GM23338 (cell line): ENCODE measurements at regions not wholly inside any gene's neighbourhood (a gene's known extent, or its start where the extent isn't known, plus 50 kb on each side); places are given as distances from the start of the nearest gene placed in this dataset.

Experiments
- ATAC-seq: fragments of 200-7000 bp; cut with Tn5 transposase; 3 replicates; pipeline ENCODE4 v1.9.1; 2020
- DNase-seq: peaks from one replicate; pipeline ENCODE4 v3.0.0-alpha.2; 2015; ENCODE audit warnings: low spot score
- H2AFZ ChIP-seq: fragments of 200-600 bp; sonication (generic); 2 replicates; pipeline ENCODE4 v1.8.0; 2016; ENCODE audit warnings: antibody characterized with exemption, mild to moderate bottlenecking, moderate library complexity
- H3F3A ChIP-seq: fragments of 200-600 bp; sonication (generic); replicated peaks from 2 replicates; pipeline ENCODE4 v1.8.0; 2017; ENCODE audit warnings: antibody characterized with exemption, mixed run types, low read depth
- H3K27ac ChIP-seq: fragments of 200-600 bp; sonication (generic); 2 replicates; pipeline ENCODE4 v1.6.1; 2016; ENCODE audit warnings: low read depth
- H3K27me3 ChIP-seq: fragments of 200-600 bp; sonication (generic); 2 replicates; pipeline ENCODE4 v1.8.0; 2016; ENCODE audit warnings: mild to moderate bottlenecking, mixed run types, moderate library complexity; ENCODE audit not compliant: insufficient read depth
- H3K36me3 ChIP-seq: fragments of 200-600 bp; sonication (generic); 2 replicates; pipeline ENCODE4 v1.8.0; 2016; ENCODE audit warnings: mild to moderate bottlenecking; ENCODE audit not compliant: insufficient read depth
- H3K4me1 ChIP-seq: fragments of 200-600 bp; sonication (generic); 2 replicates; pipeline ENCODE4 v1.8.0; 2016; ENCODE audit warnings: mild to moderate bottlenecking, moderate library complexity; ENCODE audit not compliant: insufficient read depth
- H3K4me2 ChIP-seq: fragments of 200-600 bp; sonication (generic); 2 replicates; pipeline ENCODE4 v1.7.1; 2017; ENCODE audit warnings: mixed run types
- H3K4me3 ChIP-seq: fragments of 200-600 bp; sonication (generic); 2 replicates; pipeline ENCODE4 v1.6.1; 2016; ENCODE audit warnings: mixed run types
- H3K79me2 ChIP-seq: fragments of 200-600 bp; sonication (generic); replicated peaks from 2 replicates; pipeline ENCODE4 v1.8.0; 2017; ENCODE audit warnings: mild to moderate bottlenecking; ENCODE audit not compliant: insufficient read depth
- H3K9me2 ChIP-seq: fragments of 200-600 bp; sonication (generic); 2 replicates; pipeline ENCODE4 v1.8.0; 2017; ENCODE audit not compliant: insufficient read depth
- H4K20me1 ChIP-seq: fragments of 200-600 bp; sonication (generic); replicated peaks from 2 replicates; pipeline ENCODE4 v1.8.0; 2017; ENCODE audit warnings: mild to moderate bottlenecking; ENCODE audit not compliant: insufficient read depth
- H3K27ac Mint-ChIP-seq: 2 replicates; pipeline ENCODE4 v1.8.0; 2020; ENCODE audit warnings: inconsistent platforms, mild to moderate bottlenecking, moderate library complexity, mixed read lengths
- H3K27me3 Mint-ChIP-seq: 3 replicates; pipeline ENCODE4 v1.8.0; 2022; ENCODE audit warnings: low read depth, mild to moderate bottlenecking, moderate library complexity, mixed read lengths, inconsistent platforms; ENCODE audit not compliant: insufficient read depth, poor library complexity
- H3K36me3 Mint-ChIP-seq: 3 replicates; pipeline ENCODE4 v1.8.0; 2021; ENCODE audit warnings: low read depth, mild to moderate bottlenecking, inconsistent platforms, moderate library complexity, mixed read lengths
- H3K4me1 Mint-ChIP-seq: 3 replicates; pipeline ENCODE4 v1.8.0; 2020; ENCODE audit warnings: mild to moderate bottlenecking, inconsistent platforms, mixed read lengths
- H3K4me3 Mint-ChIP-seq: 3 replicates; pipeline ENCODE4 v1.8.0; 2021; ENCODE audit warnings: moderate library complexity, mild to moderate bottlenecking, inconsistent platforms, mixed read lengths
- H3K9me3 Mint-ChIP-seq: 3 replicates; pipeline ENCODE4 v1.8.0; 2020; ENCODE audit warnings: moderate library complexity, mild to moderate bottlenecking, inconsistent platforms, mixed read lengths
- CREB1 ChIP-seq: fragments of 250-450 bp; sonication (Bioruptor Pico); IDR thresholded peaks from 2 replicates; pipeline ENCODE4 v1.5.0; 2020; ENCODE audit warnings: low read depth, mild to moderate bottlenecking, moderate library complexity
- EZH2 ChIP-seq: fragments of 200-600 bp; sonication (generic); IDR thresholded peaks from one replicate; pipeline ENCODE4 v1.8.0; 2017; ENCODE audit warnings: antibody characterized with exemption, mild to moderate bottlenecking, low read depth; ENCODE audit not compliant: unreplicated experiment
- EZH2phosphoT487 ChIP-seq: fragments of 200-600 bp; sonication (generic); IDR thresholded peaks from one replicate; pipeline ENCODE4 v1.8.1; 2018; ENCODE audit warnings: antibody characterized with exemption; ENCODE audit not compliant: unreplicated experiment
- JUNB ChIP-seq: IDR thresholded peaks from one replicate; pipeline ENCODE4 v1.6.1; 2016; ENCODE audit warnings: antibody characterized with exemption; ENCODE audit not compliant: unreplicated experiment
- NANOG ChIP-seq: IDR thresholded peaks from 2 replicates; pipeline ENCODE4 v1.6.1; 2016; ENCODE audit warnings: antibody characterized with exemption, borderline replicate concordance
- POLR2AphosphoS5 ChIP-seq: IDR thresholded peaks from 2 replicates; pipeline ENCODE4 v1.6.1; 2016; ENCODE audit warnings: antibody characterized with exemption, low read depth
- REST ChIP-seq: IDR thresholded peaks from one replicate; pipeline ENCODE4 v1.6.1; 2018; ENCODE audit warnings: antibody characterized with exemption; ENCODE audit not compliant: unreplicated experiment
- STAT1 ChIP-seq: IDR thresholded peaks from one replicate; pipeline ENCODE4 v1.6.1; 2016; ENCODE audit warnings: antibody characterized with exemption; ENCODE audit not compliant: unreplicated experiment
- ZNF331 ChIP-seq: fragments of 250-450 bp; sonication (Bioruptor Pico); IDR thresholded peaks from 2 replicates; pipeline ENCODE4 v1.5.0; 2020; ENCODE audit warnings: low read depth, mild to moderate bottlenecking, moderate library complexity
- ZNF462 ChIP-seq: fragments of 250-450 bp; sonication (Bioruptor Pico); IDR thresholded peaks from 2 replicates; pipeline ENCODE4 v1.5.0; 2020; ENCODE audit warnings: mild to moderate bottlenecking, moderate library complexity

DNA sequence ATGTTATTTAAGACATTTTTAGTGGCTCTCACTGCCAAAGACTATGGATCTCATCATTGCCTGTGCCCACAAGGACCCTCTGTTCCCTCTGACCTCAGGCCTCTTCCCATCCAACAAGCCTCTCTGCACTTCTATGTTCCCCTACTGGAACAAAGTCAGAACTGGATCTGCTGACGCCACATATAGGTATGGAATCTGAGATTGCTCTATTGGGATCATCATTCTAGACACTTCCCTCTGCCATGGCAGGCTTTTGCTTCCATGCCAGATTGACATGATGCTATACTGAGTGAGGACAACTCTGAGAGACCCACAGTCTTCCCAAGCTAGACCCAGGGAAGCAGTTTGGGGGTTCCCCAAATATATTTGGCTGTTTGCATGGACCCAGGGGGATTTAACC lies 76.0 kb upstream of the ZNF648 start:
- Histone ChIP-seq H2AFZ (peak overlapping the region; percentile 85; the same call in 1 of the 2 replicates), H3F3A (no peaks in the 10 kb centered on the region), H3K27me3 (no peaks in the 10 kb centered on the region), H3K36me3 (0 out of 2 replicates have a peak, but pooled peaks cover 8% of the 10 kb centered on the region), H3K4me2 (peak overlapping the region; percentile 44; the same call in 1 of the 2 replicates), H3K4me1 (peaks cover 18% of the 10 kb centered on the region), H3K27ac (no peak overlapping the region), H3K79me2 (no peaks in the 10 kb centered on the region), H3K4me3 (no peak overlapping the region), H3K9me2 (no peaks in the 10 kb centered on the region; the same call in 1 of the 2 replicates), H4K20me1 (no peaks in the 10 kb centered on the region)
- no peak for ATAC-seq
- peaks cover 4% of the 10 kb centered on the region; the same call in 1 of the 3 replicates for H3K36me3 Mint-ChIP-seq
- H3K9me3 Mint-ChIP-seq = peaks cover 18% of the 10 kb centered on the region
- no peak overlapping the region for H3K27ac Mint-ChIP-seq
- no peaks in the 10 kb centered on the region for H3K27me3 Mint-ChIP-seq
- no peak for TF ChIP-seq EZH2phosphoT487
- no peak for TF ChIP-seq NANOG
- TF ChIP-seq CREB1 = no peak
- no peak for TF ChIP-seq REST
- no peak for TF ChIP-seq JUNB
- TF ChIP-seq POLR2AphosphoS5 = no peak
- no peak for TF ChIP-seq STAT1
- no peak for DNase-seq
- H3K4me3 Mint-ChIP-seq = no peak overlapping the region
- peaks cover 18% of the 10 kb centered on the region for H3K4me1 Mint-ChIP-seq

- no peak overlapping the region for H3K4me2 ChIP-seq
- H3K4me3 Mint-ChIP-seq = no peak overlapping the region
- no peak overlapping the region for H3K4me3 ChIP-seq
- TF ChIP-seq ZNF331 (CRISPR knock-in tag) (no peak), ZNF462 (no peak), EZH2 (no peak), NANOG (no peak), STAT1 (no peak)
- H3K36me3 Mint-ChIP-seq = peaks cover 4% of the 10 kb centered on the region; the same call in 1 of the 3 replicates
- H4K20me1 ChIP-seq = no peaks in the 10 kb centered on the region
- H3K36me3 ChIP-seq = 0 out of 2 replicates have a peak, but pooled peaks cover 8% of the 10 kb centered on the region
- DNase-seq = no peak
- H3K27ac ChIP-seq = no peak overlapping the region
- no peaks in the 10 kb centered on the region for H3K27me3 Mint-ChIP-seq
- H3K4me1 ChIP-seq = peaks cover 18% of the 10 kb centered on the region
- no peaks in the 10 kb centered on the region for H3K79me2 ChIP-seq
- H3K9me2 ChIP-seq = peaks cover 5% of the 10 kb centered on the region; the same call in 1 of the 2 replicates
- H3K9me3 Mint-ChIP-seq = peaks cover 18% of the 10 kb centered on the region
- ATAC-seq = no peak
- no peak overlapping the region for H2AFZ ChIP-seq
- H3K4me1 Mint-ChIP-seq = peaks cover 18% of the 10 kb centered on the region
- no peaks in the 10 kb centered on the region for H3F3A ChIP-seq
- no peaks in the 10 kb centered on the region for H3K27me3 ChIP-seq
- no peak overlapping the region for H3K27ac Mint-ChIP-seq
Observed at GRCh38 chr1:182135946-182136345, 74.4 kb upstream of the ZNF648 start.
